GM18508 (cell line): ENCODE measurements at regions not wholly inside any gene's neighbourhood (a gene's known extent, or its start where the extent isn't known, plus 50 kb on each side); places are given as distances from the start of the nearest gene placed in this dataset.
A peak's percentile ranks its signal among the peaks of the same experiment; 100 is the strongest.

Experiments
- ATAC-seq: cut with Tn5 transposase; IDR thresholded peaks from one replicate; pipeline ENCODE4 v1.9.1; 2021; ENCODE audit warnings: moderate number of reproducible peaks; ENCODE audit not compliant: insufficient read depth, unreplicated experiment

DNA sequence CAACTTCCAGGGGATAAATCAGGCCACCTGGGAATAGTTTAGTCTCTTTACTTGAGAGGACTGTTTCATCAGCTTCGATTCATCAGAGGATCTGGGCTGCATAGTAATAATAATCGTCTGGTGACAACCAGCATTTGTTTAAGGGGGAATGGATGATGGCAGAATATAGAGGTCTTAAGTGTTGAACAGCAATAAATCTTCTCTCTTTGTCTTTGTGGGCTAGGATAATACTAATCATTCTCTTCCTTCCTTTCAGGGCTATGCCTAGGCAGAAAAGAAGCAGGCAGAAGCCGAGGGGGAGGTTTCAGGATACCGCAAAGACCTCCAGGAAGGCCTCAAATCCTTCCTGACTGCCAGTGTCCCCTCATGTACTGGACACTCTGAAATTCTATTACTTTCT is 150.4 kb upstream of the GAREM1 start:
- no peak for ATAC-seq

DNA sequence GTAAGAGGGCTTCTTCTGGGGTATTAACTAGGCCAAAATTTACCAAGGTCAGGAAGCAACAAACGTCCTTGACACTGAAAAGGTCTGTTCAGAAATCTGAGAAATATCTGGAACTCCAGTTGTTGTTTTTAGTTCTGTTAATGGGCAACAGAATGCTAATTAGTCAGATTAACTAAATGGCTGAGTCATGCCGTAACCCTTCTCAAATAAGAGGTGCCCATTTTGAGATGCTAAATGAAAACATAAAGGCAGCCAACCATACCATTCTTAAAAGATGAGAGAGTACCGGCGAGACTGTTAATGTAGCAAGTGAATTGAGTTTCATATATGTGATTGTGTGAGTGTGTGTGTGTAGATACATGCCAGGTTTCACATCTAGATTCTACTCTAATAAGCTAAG is 147.9 kb upstream of the GAREM1 start:
- ATAC-seq = no peak

GRCh38 chr18:32613821-32614220 is 143.1 kb upstream of the GAREM1 start:
- ATAC-seq = no peak

GRCh38 chr18:32612651-32613050 is 142.0 kb upstream of the GAREM1 start:
- ATAC-seq = no peak

DNA sequence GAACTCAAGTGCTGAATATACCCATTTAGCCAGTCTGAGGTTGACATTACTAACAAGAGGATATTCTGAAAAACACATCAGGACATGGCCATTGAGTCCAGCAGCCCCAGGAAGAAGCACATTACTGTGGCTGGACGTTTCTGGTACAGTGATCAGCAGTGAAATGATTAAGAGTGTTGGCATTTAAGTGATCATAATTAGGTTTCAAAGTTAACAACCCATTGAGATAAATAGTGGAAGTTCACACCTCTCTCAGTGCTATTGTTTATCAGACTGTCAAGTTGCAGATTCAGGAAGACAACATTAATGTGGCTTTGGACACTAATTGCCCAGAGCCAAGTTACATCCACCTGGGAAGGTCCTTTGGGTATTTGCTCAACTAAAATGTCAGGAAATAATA is 139.5 kb upstream of the GAREM1 start:
- no peak for ATAC-seq

DNA sequence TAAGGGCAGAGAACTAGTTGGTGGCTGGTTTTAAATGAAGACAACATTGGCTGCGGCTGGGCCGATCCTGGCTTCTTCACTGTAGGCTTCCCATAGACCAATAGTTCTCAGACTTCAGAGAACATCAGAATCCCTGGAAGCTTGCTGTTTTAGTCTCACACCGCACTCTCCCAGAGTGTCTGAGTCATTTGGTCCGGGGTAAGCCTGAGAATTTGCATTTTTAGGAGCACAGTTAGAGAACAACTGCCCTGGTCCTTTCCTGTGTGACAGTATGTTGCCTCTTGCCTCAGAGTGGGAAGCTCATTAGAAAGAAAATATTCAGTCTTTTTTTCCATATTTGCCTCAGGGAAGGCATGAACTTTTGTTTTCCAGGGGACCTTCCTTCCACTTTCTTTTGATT is 137.1 kb upstream of the GAREM1 start:
- no peak for ATAC-seq

DNA sequence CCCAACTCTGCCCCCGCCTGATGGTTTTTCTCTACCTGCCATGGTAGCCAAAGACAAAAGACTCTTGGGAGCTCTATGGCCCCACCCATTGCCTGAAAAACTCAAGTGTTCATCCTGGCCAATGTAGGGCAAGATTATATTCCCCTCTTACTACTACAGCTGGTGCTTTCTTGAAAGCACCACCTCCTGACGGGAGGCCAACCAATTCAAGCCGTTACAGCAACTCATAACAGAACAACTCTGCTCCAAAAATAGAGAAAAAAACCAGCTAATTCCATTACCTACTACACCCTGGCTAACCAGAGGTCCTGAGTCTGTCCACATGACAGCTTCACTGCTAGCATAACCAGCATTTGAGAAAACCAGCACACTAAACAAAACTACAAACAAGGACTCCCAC is 127.5 kb upstream of the GAREM1 start:
- ATAC-seq = no peak

GRCh38 chr18:32596501-32596900 is 125.8 kb upstream of the GAREM1 start:
- no peak for ATAC-seq

DNA sequence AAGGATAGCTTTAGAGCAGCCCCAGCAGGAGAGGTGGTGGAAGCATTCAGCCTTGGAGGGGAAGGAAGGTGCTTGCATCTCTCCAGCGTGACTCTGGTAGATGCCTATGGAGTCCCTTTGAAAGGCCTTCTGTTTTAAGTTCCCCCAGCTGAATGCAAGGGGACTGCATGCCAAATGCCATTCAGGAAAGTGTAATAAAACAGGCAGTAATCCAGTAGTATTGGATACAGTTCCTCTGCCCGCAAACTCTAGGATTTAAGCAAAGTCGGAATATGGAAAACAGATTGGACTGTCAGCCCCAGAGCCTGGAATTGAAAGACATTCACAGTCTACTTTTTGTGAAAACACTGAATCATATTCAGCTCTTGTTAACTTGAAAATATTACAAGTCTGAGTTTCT is 125.2 kb upstream of the GAREM1 start:
- ATAC-seq = no peak

DNA sequence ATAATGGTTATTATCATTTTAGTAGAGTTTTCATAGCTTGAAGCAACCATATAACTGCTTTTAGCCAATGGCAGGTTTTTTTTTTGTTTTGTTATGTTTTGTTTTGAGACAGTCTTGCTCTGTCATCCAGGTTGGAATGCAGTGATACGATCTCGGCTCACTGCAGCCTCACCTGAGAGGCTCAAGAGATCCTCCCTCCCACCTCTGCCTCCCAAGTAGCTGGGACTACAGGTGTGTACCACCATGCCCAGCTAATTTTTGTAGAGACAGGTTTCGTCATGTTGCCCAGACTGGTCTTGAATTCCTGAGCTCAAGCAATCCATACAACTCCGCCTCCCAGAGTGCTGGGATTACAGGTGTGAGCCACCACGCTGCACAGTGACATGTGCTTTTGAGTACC is 117.5 kb upstream of the GAREM1 start:
- ATAC-seq = no peak

GRCh38 chr18:32583431-32583830 is 112.7 kb upstream of the GAREM1 start:
- ATAC-seq = no peak

GRCh38 chr18:32582455-32582854 is 111.8 kb upstream of the GAREM1 start:
- no peak for ATAC-seq

DNA sequence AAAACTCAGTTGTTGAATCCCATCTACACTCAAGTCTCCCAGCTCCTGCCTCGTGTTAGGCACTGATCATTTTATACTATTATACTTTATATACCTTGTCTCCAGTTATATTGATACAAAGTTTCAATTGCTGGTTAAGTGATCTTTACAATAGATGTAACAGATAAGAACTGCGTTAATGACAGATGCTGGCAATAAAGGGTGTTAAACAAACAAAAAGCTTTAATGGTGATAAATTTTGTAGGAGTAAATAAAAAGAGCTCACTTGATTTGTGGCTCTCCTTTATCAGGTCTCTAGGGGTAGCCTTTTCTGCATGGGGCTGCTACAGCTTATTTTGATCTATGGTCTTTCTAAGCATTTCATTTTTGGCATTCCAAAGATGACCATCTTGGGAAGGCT is 106.9 kb upstream of the GAREM1 start:
- no peak for ATAC-seq

DNA sequence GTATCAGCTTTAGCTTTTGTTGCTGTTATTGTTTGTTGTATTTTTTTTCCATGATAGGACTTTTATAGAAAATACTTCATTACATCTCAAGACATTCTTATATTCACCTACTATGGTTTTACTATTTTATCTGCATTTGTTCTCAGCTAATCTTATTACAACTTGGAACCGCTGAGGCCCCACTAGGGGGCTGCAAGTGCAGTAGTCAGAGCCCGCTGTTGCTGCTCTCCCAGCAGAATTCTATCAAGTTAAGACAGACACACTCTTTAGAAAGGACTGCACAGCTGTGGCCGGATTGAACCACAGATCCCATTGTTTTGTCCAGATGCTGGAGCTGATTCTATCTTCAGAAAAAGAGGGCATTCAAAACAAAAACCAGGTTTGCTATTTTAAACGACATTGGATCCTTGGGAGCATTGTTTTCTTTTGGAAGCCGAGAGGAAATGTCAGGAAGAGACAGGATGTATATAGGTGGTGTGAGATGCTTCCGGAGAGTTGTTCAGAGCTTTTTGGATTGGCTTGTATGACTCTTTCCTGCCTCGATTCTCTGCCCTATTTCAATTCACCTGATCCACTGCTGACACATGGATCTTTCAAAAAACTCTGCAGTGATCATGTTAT is 105.7 kb upstream of the GAREM1 start:
- ATAC-seq = no peak

GRCh38 chr18:32566960-32567359 is 96.3 kb upstream of the GAREM1 start:
- ATAC-seq = no peak

GRCh38 chr18:32553640-32554365 is 83.1 kb upstream of the GAREM1 start:
- no peak for ATAC-seq

- ATAC-seq = no peak
Measured at GRCh38 chr18:32553174-32553573, 82.5 kb upstream of the GAREM1 start.

DNA sequence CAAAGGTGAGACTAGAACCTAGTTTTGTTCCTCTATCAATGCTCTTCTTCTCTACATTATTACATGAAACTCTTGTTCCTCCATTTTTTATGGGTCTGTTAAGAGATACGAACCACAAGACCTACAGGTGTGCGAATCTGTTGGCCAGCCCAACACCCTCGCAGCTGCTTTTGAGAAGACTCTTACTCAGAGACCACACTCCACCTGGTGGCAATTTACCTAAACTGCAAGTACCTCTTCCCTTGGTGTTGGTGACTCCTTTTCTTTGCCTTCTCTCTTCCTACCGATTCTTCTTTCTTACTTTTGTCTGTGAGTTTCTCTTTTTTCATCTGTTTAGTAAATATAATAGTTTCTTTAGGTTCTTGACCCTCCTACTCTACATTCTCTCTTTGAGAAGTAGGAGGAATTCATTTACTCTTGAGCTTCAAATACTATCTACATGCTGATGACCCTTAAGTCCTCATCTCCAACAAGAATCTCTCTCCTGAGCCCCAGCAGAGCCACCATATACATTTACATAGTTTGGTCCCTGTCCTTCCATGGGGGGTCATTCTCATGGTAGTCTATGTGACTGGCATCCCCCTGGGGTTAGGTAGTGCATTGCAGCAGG is 81.8 kb upstream of the GAREM1 start:
- ATAC-seq = peak; percentile 84

- no peak for ATAC-seq
Measured at GRCh38 chr18:32550963-32551362, 80.3 kb upstream of the GAREM1 start.

DNA sequence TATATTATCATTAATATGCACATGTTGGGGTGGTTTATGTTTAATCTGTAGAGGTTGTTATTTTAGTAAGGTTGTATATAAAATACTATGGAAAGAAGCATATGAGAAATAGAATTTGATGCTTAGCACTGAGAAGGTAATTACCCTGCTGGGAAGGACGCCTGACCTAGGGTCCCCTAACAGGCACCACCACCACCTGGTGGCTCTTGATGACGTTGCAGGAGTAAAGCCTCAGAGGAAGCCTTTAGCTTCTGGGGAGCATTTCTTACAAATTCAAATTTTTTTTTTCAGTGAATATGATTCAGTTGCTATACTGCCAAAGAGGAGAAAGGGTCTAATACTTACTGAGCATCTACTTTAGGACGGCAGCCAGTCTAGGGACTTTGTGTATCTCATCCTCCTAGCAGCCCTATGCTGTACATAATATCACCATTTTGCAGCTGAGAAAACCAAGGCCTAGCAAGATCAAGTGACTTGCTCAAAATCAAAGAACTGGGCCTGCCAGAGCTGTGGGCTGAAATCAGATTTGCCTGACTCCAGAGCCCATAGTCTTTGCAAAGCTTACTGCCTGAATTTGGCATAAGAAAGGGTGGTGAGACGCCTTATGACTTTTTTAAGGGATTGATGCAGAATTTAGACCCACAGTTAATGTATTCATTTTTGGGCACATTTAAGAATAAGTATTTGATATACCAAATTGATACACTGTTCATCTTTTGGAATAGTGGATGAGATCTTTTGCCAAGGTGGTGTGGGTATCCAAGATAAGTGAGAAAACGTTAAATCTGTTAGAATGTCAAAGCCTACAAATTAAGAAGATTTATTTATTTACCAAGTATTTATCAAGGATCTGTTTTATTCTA is 78.8 kb upstream of the GAREM1 start:
- peak; percentile 74 for ATAC-seq

GRCh38 chr18:32548688-32549087 is 78.0 kb upstream of the GAREM1 start:
- no peak for ATAC-seq
